Limb (tissue), 2 donors: ENCODE measurements at regions not wholly inside any gene's neighbourhood (a gene's known extent, or its start where the extent isn't known, plus 50 kb on each side); places are given as distances from the start of the nearest gene placed in this dataset.

Source experiments
- DNase-seq, 2 donors: peaks; one replicate each; pipeline ENCODE4 v3.0.0-alpha.2; 2016; ENCODE audit errors: extremely low spot score in 2 of 2

DNA sequence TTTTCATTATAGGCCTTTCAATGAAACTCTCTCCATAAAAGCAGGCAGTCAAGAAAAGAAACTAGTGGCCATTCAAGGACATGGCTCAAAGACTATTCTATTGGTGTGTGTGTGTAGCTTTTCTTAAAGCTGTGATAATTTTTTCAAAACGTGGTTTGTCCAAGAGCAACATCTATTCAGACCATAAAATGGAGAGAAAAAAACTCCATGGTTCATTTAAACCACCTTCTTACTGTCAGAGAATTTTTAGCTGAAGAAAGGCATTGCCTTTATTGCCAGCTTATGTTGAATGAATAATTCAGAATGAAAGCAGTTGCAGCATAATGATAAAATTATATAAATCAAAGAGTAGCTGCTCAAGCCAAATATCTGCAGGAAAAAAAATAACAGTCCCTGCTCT is 325.5 kb downstream of the PCDH18 start:
- no peak for DNase-seq

DNA sequence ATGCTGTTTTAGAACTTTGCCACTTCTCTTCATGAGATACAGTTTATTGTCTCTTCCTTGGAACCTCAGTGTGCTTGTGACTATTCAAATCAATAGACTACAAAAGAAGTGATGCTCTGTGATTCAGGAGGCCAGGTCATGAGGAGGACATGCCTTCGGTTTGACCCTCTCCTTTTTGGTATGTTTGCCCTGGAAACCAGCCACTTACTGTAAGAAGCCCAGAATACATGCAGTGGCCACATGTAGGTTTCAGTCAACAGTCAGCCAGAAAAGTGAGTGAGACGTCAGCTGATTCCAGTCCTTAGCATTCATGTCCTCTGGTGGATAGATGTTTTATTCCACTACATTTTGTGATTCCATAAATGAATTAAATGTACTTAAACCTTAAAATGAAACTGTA is 328.7 kb downstream of the PCDH18 start:
- no peak for DNase-seq

DNA sequence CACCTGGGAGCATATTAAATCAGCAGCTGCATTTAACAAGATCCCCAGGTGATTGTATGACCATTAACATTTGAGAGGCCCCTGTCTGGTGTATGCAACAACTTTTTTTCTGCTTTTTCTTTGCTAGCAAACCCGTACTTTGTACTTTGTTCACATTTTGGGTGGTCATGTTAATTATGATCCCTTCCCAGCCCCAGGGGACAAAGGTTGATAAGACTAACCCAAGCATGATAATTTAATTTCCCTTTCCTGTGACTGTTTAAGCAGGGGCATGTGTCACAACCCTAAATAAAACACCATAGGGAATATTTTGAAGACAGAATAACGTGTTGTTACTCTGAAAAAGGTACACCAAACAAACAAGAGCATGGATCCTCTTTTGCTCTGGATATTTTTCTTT is 332.0 kb downstream of the PCDH18 start:
- DNase-seq = no peak

DNA sequence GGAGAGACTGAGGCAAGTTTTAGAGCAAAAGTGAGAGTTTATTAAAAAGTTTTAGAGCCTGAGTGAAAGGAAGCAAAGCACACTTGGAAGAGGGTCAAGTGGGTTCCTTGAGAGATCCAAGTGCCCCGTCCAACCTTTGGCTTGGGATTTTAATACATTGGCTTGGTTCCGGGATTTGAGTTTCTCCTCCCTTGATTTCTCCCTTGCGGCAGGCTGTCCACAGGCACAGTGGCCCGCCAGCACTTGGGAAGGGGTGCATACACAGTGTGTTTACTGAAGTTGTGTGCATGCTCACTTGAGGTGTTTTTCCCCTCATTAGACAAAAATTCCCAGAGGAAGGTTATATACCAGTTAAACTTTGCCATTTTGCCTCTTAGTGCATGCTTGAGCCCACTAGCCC is 333.5 kb downstream of the PCDH18 start:
- no peak for DNase-seq

DNA sequence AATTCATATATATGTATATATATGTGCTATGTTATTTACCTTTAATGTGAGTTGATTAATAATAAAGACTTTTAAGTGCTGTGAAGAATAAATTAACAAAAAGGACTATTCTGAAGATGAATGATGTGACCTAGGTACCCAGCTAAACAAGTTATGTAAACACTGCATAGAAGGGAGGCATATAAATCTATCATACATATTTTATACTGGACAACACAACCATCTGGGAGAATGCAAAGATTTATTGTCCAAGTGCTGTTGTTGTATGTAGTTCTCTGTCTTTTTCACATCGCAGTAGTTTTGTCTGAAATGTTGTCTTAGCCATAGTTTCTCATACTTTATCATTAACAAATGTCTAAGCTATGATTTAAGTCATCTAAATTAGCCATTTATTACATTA is 337.6 kb downstream of the PCDH18 start:
- DNase-seq = no peak

DNA sequence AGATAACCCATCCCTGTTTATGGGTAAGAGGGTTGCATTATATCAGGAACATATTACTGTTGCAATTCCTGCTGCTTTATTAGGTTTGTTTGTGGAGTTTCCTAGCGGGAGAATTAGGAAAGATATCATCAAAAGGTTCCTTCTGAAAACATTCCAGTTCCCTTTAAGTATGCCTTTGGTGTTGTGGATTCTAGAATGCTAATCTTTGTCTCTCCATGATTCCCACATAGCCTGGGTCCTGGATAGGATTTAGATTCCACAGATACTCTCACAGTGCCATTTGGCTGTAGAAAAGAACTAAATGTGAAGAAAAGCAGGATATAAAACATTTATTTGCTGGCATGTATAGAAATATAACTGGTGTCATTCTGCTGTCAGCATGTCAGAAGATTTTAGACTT is 338.7 kb downstream of the PCDH18 start:
- DNase-seq = no peak

DNA sequence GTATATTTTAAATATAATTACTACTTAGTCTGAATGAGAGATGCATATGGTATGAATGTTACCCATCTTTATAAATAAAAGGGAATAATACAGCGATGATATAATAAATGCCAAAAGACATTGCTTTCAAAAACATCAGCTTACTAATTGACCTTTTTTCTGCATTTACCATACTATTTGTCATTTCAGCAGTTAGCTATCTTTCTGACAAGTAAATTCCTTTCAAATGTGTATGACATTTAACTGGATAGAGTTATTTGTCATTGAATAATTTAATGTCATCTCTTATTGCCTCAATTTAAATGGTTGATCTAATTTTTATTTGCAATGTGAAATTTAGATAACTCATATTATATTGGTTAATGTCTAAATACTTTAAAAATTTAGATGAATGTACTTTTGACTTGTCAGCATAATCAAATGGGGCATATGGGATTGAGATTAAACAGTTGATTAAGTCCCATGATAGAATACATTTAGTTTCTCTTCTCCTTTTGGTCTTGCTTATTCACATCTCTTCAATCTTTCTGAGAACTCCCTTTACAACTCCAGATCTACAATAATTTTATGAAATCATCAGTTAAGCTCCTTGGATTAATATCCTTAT is 350.9 kb downstream of the PCDH18 start:
- DNase-seq = no peak

DNA sequence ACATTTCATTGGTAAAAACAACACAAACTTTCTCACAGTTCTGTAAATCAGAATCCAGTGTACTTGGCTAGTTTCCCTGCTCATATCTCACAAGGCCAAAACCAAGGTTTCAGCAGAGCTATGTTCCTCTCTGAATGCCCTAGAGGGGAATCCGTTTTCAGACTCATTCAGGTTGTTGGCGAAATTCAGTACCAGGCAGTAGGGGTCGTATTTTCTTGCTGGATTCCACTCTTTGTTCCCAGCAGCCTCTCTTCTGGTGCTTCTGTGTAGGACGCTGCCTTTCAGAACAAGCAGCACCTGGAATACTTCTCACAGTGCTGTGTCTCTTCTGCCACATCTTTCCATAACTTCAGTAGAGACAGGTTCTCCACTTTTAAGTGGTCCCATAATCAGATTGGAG is 351.9 kb downstream of the PCDH18 start:
- DNase-seq = no peak

DNA sequence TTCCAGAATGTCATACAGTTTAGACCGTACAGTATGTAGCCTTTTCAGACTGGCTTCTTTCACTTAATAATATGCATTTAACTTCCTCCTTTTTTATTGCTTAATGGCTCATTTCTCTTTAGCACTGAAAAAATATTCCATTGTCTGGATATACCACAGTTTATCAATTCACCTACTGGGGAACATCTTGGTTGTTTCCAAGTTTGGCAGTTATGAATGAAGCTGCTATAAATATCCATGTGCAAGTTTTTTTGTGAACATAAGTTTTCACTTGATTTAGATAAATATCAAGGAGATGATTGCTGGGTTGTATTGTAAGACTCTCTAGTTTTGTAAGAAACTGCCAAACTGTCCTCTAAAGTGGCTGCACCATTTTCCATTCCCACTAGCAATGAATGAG is 375.5 kb downstream of the PCDH18 start:
- DNase-seq = no peak

DNA sequence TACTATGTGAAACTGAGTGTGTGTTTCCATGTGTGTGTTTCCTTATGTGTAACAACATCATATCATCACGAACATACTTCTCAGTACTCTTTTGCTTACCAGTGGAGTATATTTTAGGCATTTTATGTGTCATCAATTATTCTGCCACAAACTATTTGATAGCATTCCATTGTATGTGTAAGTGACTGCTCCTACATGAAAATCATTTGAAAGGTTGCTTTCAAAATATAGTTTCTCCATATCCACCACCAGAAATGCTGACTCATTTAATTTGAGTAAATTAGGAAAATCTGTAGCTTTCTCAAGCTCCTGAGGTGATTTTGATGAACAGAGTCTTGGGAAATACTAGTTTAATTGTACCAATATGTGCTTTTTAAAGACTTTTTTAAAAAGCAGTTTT is 376.2 kb downstream of the PCDH18 start:
- DNase-seq = no peak

DNA sequence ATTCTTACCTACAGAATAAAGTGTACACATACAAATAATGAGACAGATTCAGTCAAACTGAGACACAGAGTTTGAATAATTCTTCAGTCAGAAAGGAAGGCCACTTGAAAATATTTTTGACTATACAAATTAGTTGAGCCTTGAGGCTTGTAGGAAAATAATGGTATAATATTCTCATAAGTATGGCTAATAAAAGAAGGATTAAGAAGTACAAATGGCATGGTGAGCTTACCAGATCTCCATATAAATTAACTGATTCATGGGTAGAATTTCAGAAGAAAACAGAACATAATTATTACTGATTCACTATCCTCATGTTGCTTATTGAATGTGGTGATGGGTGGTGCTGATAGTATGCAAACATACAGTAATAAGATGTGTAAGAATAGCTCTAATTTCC is 401.1 kb downstream of the PCDH18 start:
- DNase-seq = no peak

DNA sequence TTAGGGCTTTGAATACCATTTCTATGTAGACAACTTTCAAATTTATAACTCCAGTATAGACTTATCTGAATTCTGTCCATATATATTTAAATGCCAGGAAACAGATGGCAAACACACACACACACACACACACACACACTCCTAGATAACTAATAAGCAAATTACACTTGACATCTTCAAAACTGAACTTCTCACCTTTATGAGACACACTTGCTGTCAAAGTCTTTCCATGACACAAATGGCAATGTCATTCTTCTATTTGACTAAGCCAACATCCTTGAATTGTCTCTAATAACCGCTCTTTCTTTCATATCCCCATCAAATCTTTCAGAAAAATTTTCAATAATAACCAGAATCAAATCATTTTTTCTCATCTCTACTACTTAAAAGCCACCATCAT is 402.4 kb downstream of the PCDH18 start:
- DNase-seq = no peak

DNA sequence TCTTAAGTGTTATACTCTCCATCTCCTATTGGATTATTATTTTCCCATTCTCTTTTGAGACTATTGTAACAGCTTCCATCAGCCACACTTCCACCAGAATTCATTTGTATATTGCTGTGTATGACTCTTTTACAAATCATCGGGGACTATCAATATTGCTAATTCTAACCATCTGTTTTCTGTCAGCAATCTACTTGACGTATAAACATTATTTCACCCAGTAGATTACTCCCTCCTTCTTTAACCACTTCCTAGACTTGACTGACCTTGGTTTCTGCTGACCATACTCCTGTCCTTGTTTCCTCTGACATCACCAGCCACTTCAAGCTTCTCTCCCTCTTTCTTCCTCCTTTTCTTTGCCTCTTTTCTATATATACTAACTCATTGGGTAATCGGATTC is 402.9 kb downstream of the PCDH18 start:
- no peak for DNase-seq

DNA sequence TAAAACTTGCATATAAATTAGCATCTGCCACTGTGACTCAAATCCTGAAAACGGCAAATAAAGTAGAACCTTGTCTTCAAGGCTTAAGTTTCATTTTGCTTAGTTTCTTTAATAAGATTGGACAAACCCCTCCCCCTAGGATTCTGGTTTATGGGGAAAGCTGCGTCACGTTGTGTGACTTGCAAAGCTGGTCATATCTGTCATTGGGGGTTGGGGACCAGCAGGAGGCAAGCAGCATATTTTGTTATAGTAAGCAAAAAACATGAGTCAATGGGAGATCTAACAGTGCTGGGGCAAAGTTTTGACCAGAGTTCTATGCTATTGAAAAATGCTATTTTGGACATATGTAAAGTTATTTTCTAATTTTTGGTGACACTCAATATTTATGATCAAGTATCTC is 407.3 kb downstream of the PCDH18 start:
- no peak for DNase-seq

DNA sequence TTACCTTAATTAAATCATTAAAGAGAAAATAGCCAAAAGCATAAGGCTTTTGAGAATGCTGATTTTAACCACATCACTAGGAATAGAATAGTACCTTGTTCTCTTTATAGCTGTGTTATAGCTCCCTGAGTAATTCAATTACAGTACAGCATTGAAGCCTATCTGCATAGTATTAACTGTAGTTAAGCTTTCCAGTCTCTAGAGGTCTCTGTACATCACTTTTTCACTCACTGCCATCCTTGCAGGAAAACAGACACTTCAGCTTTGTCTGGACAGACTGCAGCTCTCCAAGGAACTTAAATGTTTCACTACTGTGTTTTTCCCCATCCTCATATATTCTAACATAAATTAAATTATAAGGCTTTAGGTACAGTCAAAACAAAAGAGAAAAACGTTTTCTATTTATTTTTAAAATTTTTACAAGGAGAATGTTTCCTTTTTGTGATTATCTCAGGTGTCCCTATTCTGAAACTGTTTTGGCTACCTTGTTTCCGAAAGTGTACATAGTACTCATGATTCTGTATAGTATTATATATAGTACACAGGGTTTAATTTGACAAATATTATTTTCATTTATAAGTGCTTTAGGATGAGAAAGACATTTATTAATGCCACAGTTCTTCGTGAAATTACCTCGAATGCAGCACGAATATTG is 407.9 kb downstream of the PCDH18 start:
- peak in 1 of 2 donors; percentile 88 for DNase-seq

DNA sequence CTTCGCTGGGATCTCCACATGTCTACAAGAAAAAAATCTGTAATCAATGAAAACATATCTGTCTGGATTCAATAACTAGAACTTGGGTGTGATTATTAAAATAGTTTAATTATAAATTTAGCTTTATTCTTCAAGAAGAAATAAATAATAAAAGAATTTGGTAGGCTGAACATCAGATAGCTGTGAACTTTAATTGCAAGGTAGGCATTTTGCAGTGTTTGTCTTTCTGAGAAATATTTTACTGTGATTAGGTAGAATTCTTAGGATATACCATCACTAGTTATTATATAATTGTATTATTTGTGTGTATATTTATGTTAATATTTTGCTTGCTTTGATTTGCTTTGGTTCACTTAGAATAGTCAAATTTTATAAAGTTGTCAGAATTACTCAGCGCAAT is 409.4 kb downstream of the PCDH18 start:
- DNase-seq = no peak

DNA sequence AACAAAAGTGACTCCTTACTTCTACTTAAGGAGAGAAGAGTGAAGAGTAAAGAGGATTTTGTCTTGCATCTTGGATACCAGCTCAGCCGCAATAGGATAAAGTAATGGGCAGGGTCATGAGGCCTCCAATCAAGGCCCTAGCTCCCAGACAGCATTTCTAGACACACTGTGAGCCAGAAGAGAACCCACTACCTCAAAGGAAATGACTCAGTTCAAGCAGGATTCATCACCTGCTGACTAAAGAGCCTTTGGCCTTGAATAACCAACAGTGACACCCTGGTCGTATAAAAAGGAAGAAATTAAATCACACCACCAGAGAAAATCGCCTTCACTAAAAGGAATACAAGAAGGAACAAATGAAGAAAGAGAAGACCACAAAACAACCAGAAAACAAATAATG is 416.1 kb downstream of the PCDH18 start:
- DNase-seq = no peak

DNA sequence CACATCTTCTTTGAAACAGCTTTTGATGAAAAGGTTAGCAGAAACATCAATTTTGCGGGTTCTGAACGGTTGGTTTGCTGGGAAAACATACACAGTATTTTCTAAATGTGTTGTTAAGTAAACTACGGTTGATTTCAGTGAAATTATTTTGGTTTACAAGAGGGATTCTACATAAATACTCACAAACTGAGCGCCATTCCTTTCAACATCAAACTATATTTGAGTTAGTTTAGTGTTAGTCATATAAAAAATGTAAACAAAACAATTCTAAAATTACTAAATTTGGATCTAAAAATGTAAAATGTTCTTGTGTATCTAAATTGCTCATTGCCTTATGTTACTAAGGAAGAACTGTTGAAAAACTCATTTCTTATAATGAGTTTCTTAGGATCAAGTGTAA is 425.6 kb downstream of the PCDH18 start:
- no peak for DNase-seq

DNA sequence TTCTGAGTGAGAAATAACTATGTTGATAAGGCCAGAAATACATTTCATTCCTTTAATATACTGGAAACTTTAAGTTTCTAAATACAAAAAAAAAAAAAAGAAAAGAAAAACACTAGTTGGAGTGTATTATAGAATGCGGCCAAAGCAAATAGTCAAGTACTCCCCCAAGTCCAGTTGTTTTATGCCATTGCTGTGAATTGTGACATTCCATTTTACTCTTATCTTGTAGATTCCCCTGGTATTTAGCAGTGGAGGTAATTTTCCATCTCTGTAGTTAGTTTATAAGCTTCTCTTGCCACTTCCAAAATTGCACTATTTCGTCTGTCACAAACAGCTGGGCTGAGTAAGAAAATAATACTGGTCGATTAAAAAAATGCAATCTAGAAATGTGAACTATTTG is 426.0 kb downstream of the PCDH18 start:
- no peak for DNase-seq

DNA sequence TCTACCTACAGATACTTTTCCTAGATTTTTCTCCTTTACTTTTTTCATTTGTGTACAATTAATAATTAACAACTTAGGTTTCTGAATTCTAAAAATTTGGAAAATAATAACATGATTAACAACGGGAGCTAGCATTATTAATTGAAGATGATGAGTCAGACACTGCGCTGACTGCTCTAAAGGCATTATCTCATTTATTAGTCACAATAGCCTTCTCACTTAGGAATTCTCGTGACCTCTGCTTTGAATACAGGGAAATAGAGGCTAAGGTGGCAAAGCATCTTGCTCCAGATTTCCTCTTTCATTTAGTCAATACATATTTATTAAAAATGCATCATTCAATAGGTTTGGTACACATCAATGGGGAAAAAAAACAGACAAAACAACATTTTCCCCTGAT is 441.3 kb downstream of the PCDH18 start:
- no peak for DNase-seq

DNA sequence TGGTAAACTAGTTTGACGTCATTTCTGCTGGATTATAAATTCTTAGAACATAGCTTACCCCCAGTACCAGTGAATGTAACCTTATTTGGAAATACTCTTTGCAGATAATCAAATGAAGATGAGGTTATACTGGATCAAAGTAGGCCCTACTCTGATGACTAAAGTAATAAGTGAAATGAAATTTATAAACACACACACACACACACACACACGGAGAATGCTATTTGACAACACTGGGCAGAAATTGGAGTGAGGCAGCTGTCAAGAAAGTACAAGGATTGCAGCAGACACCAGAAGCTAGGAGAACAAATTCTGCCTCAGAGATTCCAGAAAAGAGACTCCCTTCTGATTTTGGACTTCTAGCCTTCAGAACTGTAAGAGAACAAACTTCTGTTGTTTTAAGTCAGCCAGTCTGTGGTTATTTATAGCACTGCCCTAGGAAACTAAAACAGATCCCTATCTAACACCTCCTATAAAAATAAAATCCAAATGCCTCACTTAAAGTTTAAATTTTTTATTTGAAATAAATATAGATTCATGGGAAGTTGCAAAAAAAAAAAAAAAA is 448.6 kb downstream of the PCDH18 start:
- DNase-seq = peak in 1 of 2 donors; percentile 9

DNA sequence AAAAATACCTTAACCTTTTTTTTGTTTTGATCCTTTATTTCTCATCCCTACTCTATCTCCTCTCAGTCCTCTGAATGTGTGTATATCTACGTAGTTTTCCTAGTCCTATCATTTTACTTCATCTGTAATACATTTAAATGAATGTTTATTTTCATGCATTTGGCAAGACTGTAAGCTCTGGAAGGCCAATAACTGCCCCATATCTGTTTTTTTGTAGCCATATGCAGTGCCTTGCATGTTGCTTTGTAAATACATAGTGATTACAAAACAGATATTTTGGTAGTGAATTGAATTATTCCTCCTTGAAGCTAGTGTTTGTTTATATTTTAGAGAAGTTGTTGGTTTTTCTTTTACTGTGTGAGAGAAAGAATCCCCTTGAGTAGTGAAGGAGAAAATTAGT is 450.2 kb downstream of the PCDH18 start:
- DNase-seq = no peak

DNA sequence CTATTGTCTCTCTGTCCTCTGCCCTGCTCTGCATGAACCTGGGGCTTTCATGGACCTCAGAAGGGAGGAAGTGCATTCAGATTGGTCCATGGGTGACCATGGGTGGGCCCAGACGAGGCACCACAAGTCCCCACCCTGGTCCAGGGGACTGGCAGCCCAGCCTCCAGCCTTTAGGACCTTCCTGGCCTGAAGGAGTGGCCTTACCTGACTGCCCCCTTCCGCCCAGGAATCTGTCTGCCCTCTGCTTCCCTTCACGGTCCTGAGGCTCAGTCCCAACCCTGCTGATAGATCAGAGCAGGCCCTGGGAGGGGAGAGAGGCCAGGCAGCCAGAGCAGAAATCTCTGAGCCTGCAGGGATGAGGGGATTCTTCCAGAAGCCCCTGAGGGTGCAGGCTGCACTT is 455.4 kb downstream of the PCDH18 start:
- DNase-seq = no peak
